ENCODE measurements at regions not wholly inside any gene's neighbourhood (a gene's known extent, or its start where the extent isn't known, plus 50 kb on each side); places are given as distances from the start of the nearest gene placed in this dataset.

DNA sequence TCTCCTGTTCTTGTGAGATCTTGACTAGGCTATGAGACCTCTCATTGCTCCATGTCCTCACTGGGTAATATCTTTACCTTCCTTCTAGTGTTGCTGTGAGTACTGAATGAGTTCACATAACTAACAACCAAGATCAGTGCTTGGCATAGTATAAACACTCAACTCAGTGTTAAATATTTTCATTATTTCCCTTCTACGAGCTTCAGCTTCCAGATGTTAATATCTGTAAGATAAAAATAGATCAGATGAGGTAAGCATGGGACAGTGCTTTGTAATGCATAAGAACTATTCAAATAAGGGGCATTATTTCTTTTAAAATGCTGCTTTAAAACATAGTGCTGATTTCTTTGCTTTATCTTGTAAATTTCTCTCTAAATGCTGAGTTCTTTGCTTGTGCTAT, 130.8 kb downstream of the DIPK2A start:
- no peak for DNase-seq
- Histone ChIP-seq H3K36me3 (no peaks in the 10 kb centered on the region), H3K27ac (no peak overlapping the region), H3K4me1 (no peaks in the 10 kb centered on the region), H3K27me3 (no peaks in the 10 kb centered on the region), H3K9me3 (no peaks in the 10 kb centered on the region), H3K4me3 (no peak overlapping the region)
- WGBS, 2 donors, result 61 to 76% methylated on average over 1 of the region's 1 CpG
- intact Hi-C loops (cut with DNase I), result no loop called here
- FAIRE-seq, result no peak
- no peak for ATAC-seq
- TF ChIP-seq, protein P1, sequence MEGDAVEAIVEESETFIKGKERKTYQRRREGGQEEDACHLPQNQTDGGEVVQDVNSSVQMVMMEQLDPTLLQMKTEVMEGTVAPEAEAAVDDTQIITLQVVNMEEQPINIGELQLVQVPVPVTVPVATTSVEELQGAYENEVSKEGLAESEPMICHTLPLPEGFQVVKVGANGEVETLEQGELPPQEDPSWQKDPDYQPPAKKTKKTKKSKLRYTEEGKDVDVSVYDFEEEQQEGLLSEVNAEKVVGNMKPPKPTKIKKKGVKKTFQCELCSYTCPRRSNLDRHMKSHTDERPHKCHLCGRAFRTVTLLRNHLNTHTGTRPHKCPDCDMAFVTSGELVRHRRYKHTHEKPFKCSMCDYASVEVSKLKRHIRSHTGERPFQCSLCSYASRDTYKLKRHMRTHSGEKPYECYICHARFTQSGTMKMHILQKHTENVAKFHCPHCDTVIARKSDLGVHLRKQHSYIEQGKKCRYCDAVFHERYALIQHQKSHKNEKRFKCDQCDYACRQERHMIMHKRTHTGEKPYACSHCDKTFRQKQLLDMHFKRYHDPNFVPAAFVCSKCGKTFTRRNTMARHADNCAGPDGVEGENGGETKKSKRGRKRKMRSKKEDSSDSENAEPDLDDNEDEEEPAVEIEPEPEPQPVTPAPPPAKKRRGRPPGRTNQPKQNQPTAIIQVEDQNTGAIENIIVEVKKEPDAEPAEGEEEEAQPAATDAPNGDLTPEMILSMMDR (IDR thresholded peaks at IDR 0.05), result no peak

DNA sequence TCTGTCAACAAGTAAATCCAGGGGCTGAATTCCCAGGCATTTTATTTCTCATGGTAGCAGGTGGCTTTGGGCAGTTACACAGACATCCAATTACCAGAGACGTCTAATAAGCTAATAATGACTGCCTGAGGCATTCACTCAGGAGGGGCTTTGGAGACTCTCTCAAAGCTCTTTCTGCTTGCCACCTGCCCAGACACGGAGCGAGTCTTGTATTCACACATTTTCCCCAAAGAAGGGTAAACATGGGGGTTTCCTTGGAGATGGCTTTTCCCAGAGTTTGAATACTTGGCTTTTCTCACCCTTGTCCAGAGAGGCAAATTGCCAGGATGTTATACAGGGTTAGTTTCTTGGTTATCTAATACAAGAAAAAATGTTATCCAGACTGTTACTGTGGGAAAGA, 132.6 kb downstream of the DIPK2A start:
- WGBS, 2 donors, result 46 to 67% methylated on average over 3 of the region's 3 CpGs
- H3K27me3 ChIP-seq, result no peaks in the 10 kb centered on the region
- DNase-seq (no peak), ATAC-seq (no peak), FAIRE-seq (no peak)
- intact Hi-C loops (cut with DNase I), result no loop called here
- H3K4me3 ChIP-seq, result no peak overlapping the region
- no peaks in the 10 kb centered on the region for H3K36me3 ChIP-seq
- no peaks in the 10 kb centered on the region for H3K9me3 ChIP-seq
- TF ChIP-seq, protein P1 (IDR thresholded peaks at IDR 0.05), result no peak
- H3K4me1 ChIP-seq, result no peaks in the 10 kb centered on the region
- no peak overlapping the region for H3K27ac ChIP-seq

DNA sequence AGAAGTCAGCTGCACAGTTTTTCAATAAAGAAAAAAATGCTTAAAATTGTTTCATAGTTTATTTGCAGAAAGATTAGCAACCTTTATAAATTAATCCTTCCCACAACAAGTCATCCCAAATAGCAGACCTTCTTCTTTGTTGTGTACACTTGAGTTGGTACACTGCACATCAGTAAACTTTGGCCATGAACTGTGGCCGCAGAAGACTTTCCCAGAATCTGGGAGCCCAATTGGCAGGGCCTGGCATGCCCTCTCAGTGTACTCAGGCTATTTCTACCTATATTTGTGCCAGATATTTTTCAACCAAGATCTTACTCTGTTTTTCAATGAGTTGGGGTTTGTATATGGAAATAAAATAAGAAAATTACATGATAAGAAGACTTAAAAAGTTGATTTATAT, 133.1 kb downstream of the DIPK2A start:
- TF ChIP-seq, protein P1 (IDR thresholded peaks at IDR 0.05), result no peak
- Histone ChIP-seq H3K27me3 (no peaks in the 10 kb centered on the region), H3K27ac (no peak overlapping the region), H3K4me1 (no peaks in the 10 kb centered on the region), H3K4me3 (no peak overlapping the region), H3K9me3 (no peaks in the 10 kb centered on the region), H3K36me3 (no peaks in the 10 kb centered on the region)
- FAIRE-seq (no peak), DNase-seq (no peak), ATAC-seq (no peak)
- 94 to 95% methylated on average over 1 of the region's 1 CpG for WGBS, 2 donors
- intact Hi-C loops (cut with DNase I), result no loop called here

GRCh38 chr3:144105542-144105941, 133.9 kb downstream of the DIPK2A start:
- no peak overlapping the region for H3K27ac ChIP-seq
- no peaks in the 10 kb centered on the region for H3K27me3 ChIP-seq
- no peak overlapping the region for H3K4me3 ChIP-seq
- no peaks in the 10 kb centered on the region for H3K36me3 ChIP-seq
- ATAC-seq (peak; percentile 63 to 84 (median 78)), DNase-seq (no peak), FAIRE-seq (no peak)
- TF ChIP-seq, protein P1 (IDR thresholded peaks at IDR 0.05), result no peak
- no peaks in the 10 kb centered on the region for H3K4me1 ChIP-seq
- intact Hi-C loops (cut with DNase I), result no loop called here
- 52 to 66% methylated on average over 3 of the region's 3 CpGs for WGBS, 2 donors
- H3K9me3 ChIP-seq, result no peaks in the 10 kb centered on the region

- Histone ChIP-seq H3K36me3 (no peaks in the 10 kb centered on the region), H3K4me1 (peaks cover 0 to 2% (median 0%) of the 10 kb centered on the region in 3 donors), H3K9me3 (no peaks in the 10 kb centered on the region), H3K4me3 (no peak overlapping the region), H3K27me3 (no peaks in the 10 kb centered on the region), H3K27ac (no peak overlapping the region)
- intact Hi-C loops (cut with DNase I), result no loop called here
- no peak for ATAC-seq
- TF ChIP-seq, protein P1 (IDR thresholded peaks at IDR 0.05), result no peak
- FAIRE-seq, result no peak
- no peak for DNase-seq
- WGBS, 2 donors, result 85 to 88% methylated on average over 3 of the region's 3 CpGs
These were observed 135.3 kb downstream of the DIPK2A start for GRCh38 chr3:144106970-144107369.
